Heart right ventricle (tissue), 16 donors: ENCODE measurements at regions not wholly inside any gene's neighbourhood (a gene's known extent, or its start where the extent isn't known, plus 50 kb on each side); places are given as distances from the start of the nearest gene placed in this dataset.

ENCODE experiments used
- ATAC-seq, 8 donors: fragments of 200-7000 bp; cut with Tn5 transposase; one replicate each; pipeline ENCODE4 v1.9.1; 2020; ENCODE audit warnings: mild to moderate bottlenecking in 8 of 8, moderate library complexity in 8 of 8, moderate number of reproducible peaks in 1 of 8
- DNase-seq, 2 donors: peaks; one replicate each; pipeline ENCODE4 v3.0.0-alpha.2; 2020
- H3K27ac ChIP-seq, 10 donors: fragments of 200-600 bp; sonication (generic) in 2 of 10; one replicate each; pipeline versions ENCODE4 v1.5.0 to v1.8.0; 2020 to 2022; ENCODE audit warnings: mild to moderate bottlenecking in 3 of 10
- H3K27me3 ChIP-seq, 7 donors: fragments of 200-600 bp; one replicate each; pipeline ENCODE4 v1.8.0; 2021 to 2022; ENCODE audit warnings: mild to moderate bottlenecking in 2 of 7
- H3K36me3 ChIP-seq, 9 donors: fragments of 200-600 bp; sonication (generic) in 1 of 9; one replicate each; pipeline versions ENCODE4 v1.5.0 to v1.8.0; 2020 to 2022; ENCODE audit warnings: mild to moderate bottlenecking in 2 of 9
- H3K4me1 ChIP-seq, 9 donors: fragments of 200-600 bp; sonication (generic) in 1 of 9; one replicate each; pipeline versions ENCODE4 v1.5.0 to v1.8.0; 2020 to 2022; ENCODE audit warnings: mild to moderate bottlenecking in 4 of 9
- H3K4me3 ChIP-seq, 10 donors: fragments of 200-600 bp; sonication (generic) in 2 of 10; one replicate each; pipeline versions ENCODE4 v1.5.0 to v1.8.0; 2020 to 2022; ENCODE audit warnings: mild to moderate bottlenecking in 7 of 10, moderate library complexity in 2 of 10
- H3K9me3 ChIP-seq, 11 donors: fragments of 200-600 bp in 10 of 11; sonication (generic) in 2 of 11; one replicate each; pipeline versions ENCODE4 v1.5.0 to v1.8.0; 2013 to 2022; ENCODE audit warnings: mild to moderate bottlenecking in 2 of 11, control low read depth in 1 of 11, moderate library complexity in 1 of 11
- WGBS, 2 donors: extraction: QIAGEN DNeasy Blood & Tissue Kit; methylation state at CpG; one replicate each; pipeline ENCODE4 v1.1.7; 2013; ENCODE audit warnings: inconsistent platforms in 1 of 2; 5-methylcytosine and 5-hydroxymethylcytosine counted together
- intact Hi-C, 10 donors: fragments of 100-400 bp; cut with DNase I; formaldehyde crosslinking; loops; one replicate each; pipeline versions ENCODE4 v1.11.1 to v1.14.2; 2022
- TF ChIP-seq, protein P1 (sequence below), 9 donors: fragments of 200-600 bp; sonication (generic) in 2 of 9; IDR thresholded peaks; one replicate each; pipeline versions ENCODE4 v1.5.0 to v1.8.0; 2021 to 2022; ENCODE audit warnings: antibody characterized with exemption in 9 of 9, mild to moderate bottlenecking in 5 of 9, moderate library complexity in 1 of 9
- donor health status: Arrhythmogenic right ventricular cardiomyopathy.
- donor health status: ischemic (EF 13 %, LVEDD 7.1; RV severe dilation, severe dysfunction).
- donor health status: healthy with polysubstance abuse.
- donor health status: DM: no; HTN: yes; CAD: no.
- donor health status: DM: no; HTN: no; CAD: no.
- donor health status: ischemic (EF 25% LVEDD 6.9; RV normal size, moderate dysfunction).
- donor health status: ischemic (EF 25% LVEDD 5.7; RV mildly dilated, moderate dysfunction).
- donor health status: healthy.
- donor health status: DM: yes; HTN: yes; CAD: no.
- donor health status: Ischemic cardiomyopathy.
- donor health status: ischemic (EF 35%, LVEDD 5.7; RV mildly dilated, moderate dysfunction).
- donor health status: nonischemic (EF 11% LVEDD 7.7; RV severe dilation, severe dysfunction).
- donor health status: DM: yes; HTN: yes; CAD: no.
- donor health status: PGD.
- donor health status: ischemic (EF 29% LVEDD 5.4; RV normal size, mild dysfunction).
- donor health status: nonischemic (EF 23%, LVEDD 6.1; RV moderate dilation, normal function).

DNA sequence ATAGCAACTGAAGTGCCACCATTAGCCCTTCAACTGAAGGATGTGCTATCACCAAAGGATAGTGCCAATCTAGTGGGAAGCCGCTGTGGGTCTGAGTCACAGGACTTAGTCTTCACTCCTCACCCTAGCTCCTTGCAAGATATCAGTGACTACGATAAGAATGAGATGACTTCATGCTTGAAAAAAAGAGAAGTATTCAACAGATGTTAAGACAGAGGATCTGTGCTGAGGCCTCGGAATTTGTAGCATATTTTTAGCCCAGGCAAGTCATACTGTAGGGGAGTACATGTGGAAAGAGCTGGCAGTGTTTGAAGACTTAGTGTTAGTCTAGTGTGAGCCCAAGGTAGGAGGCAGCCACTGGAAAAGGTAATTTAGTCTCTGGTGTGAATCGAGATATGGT lies 270.7 kb upstream of the LRTM1 start:
- WGBS, 2 donors: 41 to 43% methylated on average over 4 of the region's 4 CpGs

DNA sequence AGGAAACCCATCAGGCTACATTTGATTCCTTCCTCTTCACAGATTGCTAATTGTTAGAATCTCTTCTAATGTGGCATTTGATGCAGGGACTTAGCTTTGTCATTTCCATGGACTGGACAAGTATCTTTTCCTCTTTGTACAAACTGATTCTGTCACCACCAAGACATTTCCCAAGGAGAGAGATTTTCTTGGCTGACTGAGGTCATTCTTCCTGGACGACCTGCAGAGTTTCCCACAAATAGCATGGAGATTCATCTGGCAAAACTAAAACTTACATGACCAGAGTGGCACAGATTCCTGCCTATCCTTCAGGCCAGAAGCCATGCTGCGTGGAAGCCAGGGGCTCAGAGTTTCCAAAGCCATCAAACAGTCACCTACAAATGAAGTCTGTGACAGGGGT lies 269.2 kb upstream of the LRTM1 start:
- 70% methylated on average over 2 of the region's 2 CpGs for WGBS, 2 donors
- H3K27me3 ChIP-seq: peaks cover 0 to under 1% (median 0%) of the 10 kb centered on the region in 7 donors
- TF ChIP-seq, protein P1, sequence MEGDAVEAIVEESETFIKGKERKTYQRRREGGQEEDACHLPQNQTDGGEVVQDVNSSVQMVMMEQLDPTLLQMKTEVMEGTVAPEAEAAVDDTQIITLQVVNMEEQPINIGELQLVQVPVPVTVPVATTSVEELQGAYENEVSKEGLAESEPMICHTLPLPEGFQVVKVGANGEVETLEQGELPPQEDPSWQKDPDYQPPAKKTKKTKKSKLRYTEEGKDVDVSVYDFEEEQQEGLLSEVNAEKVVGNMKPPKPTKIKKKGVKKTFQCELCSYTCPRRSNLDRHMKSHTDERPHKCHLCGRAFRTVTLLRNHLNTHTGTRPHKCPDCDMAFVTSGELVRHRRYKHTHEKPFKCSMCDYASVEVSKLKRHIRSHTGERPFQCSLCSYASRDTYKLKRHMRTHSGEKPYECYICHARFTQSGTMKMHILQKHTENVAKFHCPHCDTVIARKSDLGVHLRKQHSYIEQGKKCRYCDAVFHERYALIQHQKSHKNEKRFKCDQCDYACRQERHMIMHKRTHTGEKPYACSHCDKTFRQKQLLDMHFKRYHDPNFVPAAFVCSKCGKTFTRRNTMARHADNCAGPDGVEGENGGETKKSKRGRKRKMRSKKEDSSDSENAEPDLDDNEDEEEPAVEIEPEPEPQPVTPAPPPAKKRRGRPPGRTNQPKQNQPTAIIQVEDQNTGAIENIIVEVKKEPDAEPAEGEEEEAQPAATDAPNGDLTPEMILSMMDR (IDR thresholded peaks at IDR 0.05): no peak
- no peaks in the 10 kb centered on the region for H3K4me1 ChIP-seq
- no peak overlapping the region for H3K4me3 ChIP-seq
- H3K9me3 ChIP-seq: no peaks in the 10 kb centered on the region
- DNase-seq (no peak), ATAC-seq (no peak)
- intact Hi-C loops: no loop called here
- H3K27ac ChIP-seq: no peak overlapping the region
- H3K36me3 ChIP-seq: no peaks in the 10 kb centered on the region

More for the DNA sequence above, 270.7 kb upstream of the LRTM1 start:
- no peaks in the 10 kb centered on the region for H3K36me3 ChIP-seq
- ATAC-seq: no peak
- no peak for DNase-seq
- H3K27me3 ChIP-seq: no peaks in the 10 kb centered on the region
- no peak overlapping the region for H3K4me3 ChIP-seq
- TF ChIP-seq, protein P1 (IDR thresholded peaks at IDR 0.05): no peak
- intact Hi-C loops: no loop called here
- H3K27ac ChIP-seq: no peak overlapping the region
- no peaks in the 10 kb centered on the region for H3K9me3 ChIP-seq
- H3K4me1 ChIP-seq: no peaks in the 10 kb centered on the region

DNA sequence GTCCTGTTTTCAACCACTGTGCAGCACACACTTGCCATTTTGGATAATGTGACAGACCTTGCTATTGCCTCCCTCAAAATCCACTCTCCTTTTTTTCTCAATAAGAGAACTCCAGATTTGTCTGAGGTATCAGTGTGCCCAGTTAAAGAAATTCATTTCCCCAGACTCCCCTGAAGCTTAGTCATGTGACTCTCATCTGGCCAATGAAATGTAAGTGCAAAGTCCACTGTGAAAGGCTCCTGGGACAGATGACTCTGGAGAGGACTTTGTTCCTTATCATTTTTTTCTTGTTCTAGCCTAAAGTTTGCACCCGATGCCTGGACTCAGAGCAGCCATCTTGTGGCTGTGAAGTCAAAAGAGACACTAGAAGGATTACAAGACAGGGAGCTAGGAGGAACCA lies 268.6 kb upstream of the LRTM1 start:
- Histone ChIP-seq H3K27me3 (peaks cover 0 to 3% (median 0%) of the 10 kb centered on the region in 7 donors), H3K27ac (no peak overlapping the region), H3K4me1 (no peaks in the 10 kb centered on the region), H3K9me3 (no peaks in the 10 kb centered on the region), H3K36me3 (no peaks in the 10 kb centered on the region), H3K4me3 (no peak overlapping the region)
- DNase-seq (no peak), ATAC-seq (no peak)
- intact Hi-C loops: no loop called here
- TF ChIP-seq, protein P1 (IDR thresholded peaks at IDR 0.05): no peak
- 80 to 89% methylated on average over 1 of the region's 1 CpG for WGBS, 2 donors

DNA sequence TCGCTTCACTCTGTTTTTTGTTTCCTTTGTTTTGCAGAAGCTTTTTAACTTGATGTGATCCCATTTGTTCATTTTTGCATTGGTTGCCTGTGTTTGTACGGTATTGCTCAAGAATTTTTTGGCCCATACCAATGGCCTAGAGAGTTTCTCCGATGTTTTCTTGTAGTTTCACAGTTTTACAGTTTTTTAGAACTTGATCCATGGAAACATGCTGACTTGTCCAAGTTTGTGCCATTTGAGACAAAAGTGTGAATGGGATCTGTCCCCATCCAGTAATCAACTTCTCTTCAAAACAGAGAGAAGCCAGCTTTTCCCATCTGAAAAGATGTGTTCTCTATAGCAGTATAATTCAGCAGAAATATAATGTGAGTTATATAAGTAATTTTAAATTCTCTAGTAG lies 266.5 kb upstream of the LRTM1 start:
- no peak overlapping the region for H3K4me3 ChIP-seq
- intact Hi-C loops: no loop called here
- WGBS, 2 donors: 89% methylated on average over 3 of the region's 3 CpGs
- TF ChIP-seq, protein P1 (IDR thresholded peaks at IDR 0.05): no peak
- no peak overlapping the region for H3K27ac ChIP-seq
- no peaks in the 10 kb centered on the region for H3K9me3 ChIP-seq
- H3K27me3 ChIP-seq: peaks cover 0 to 3% (median 0%) of the 10 kb centered on the region in 7 donors
- ATAC-seq (no peak), DNase-seq (no peak)
- no peaks in the 10 kb centered on the region for H3K36me3 ChIP-seq
- no peaks in the 10 kb centered on the region for H3K4me1 ChIP-seq
